K562 (cell line): ENCODE measurements at regions not wholly inside any gene's neighbourhood (a gene's known extent, or its start where the extent isn't known, plus 50 kb on each side); places are given as distances from the start of the nearest gene placed in this dataset.

ENCODE experiments used
- ATAC-seq: fragments of 200-7000 bp; cut with Tn5 transposase; 3 replicates; pipeline ENCODE4 v1.9.1; 2020; ENCODE audit warnings: moderate library complexity
- BruUV-seq: library from RNA; stranded (reverse); fragments of 400-500 nt; replicated peaks from 2 replicates; lab custom pipeline; 2021; lab: Mats Ljungman, UMichigan
- CTCF ChIA-PET: fragments of 300-600 bp; formaldehyde crosslinking; extraction: SDS; loops from one replicate; lab custom pipeline; 2021; ENCODE audit warnings: low intra/inter-chr PET ratio; lab: Yijun Ruan, JAX
- POLR2A ChIA-PET: fragments of 300-600, 350-650 bp; sonication (Branson Sonifier 250); formaldehyde crosslinking; extraction: SDS; loops from one replicate; lab custom pipeline; 2021; ENCODE audit warnings: antibody characterized with exemption, inconsistent platforms; lab: Yijun Ruan, JAX
- DNase-seq, 4 experiments: peaks; one replicate each; pipeline versions ENCODE4 v3.0.0 to v3.0.0-alpha.2; 2011 to 2018; ENCODE audit warnings: low spot score in 3 of 4, mixed read lengths in 3 of 4; ENCODE audit errors: extremely low read depth in 1 of 4
- FAIRE-seq: peaks from 2 replicates; lab custom pipeline; 2011; peaks lifted over from hg19 to GRCh38; lab: Jason Lieb, UNC
- H2AFZ ChIP-seq: 2 replicates; pipeline ENCODE4 v1.6.0; 2011; ENCODE audit warnings: low read depth, low read length, control low read depth, inconsistent platforms
- H3K27ac ChIP-seq: fragments of 200-600 bp; 3 replicates; pipeline ENCODE4 v1.8.0; 2011; ENCODE audit warnings: low read depth, mild to moderate bottlenecking, control low read depth, inconsistent platforms, low read length, moderate library complexity, mixed read lengths; ENCODE audit errors: extremely low read depth
- H3K27me3 ChIP-seq, 2 experiments: fragments of 300-600 bp in 1 of 2; 2 replicates in 1 of 2; 3 replicates in 1 of 2; pipeline versions ENCODE4 v1.6.0 to v1.8.0; 2011; ENCODE audit warnings: inconsistent platforms in 2 of 2, low read length in 2 of 2, mild to moderate bottlenecking in 1 of 2, mixed read lengths in 1 of 2, moderate library complexity in 1 of 2; ENCODE audit not compliant: control insufficient read depth in 2 of 2, insufficient read depth in 2 of 2
- H3K36me3 ChIP-seq: fragments of 300-600 bp; 3 replicates; pipeline ENCODE4 v1.8.0; 2011; ENCODE audit warnings: mild to moderate bottlenecking, low read length, inconsistent platforms; ENCODE audit not compliant: control insufficient read depth, insufficient read depth
- H3K4me1 ChIP-seq, 2 experiments: fragments of 200-600 bp in 1 of 2; replicated peaks in 1 of 2; 2 replicates in 1 of 2; 3 replicates in 1 of 2; pipeline versions ENCODE4 v1.5.1 to v1.8.0; 2011; ENCODE audit warnings: inconsistent platforms in 2 of 2, low read length in 2 of 2, mild to moderate bottlenecking in 1 of 2, mixed read lengths in 1 of 2, moderate library complexity in 1 of 2; ENCODE audit not compliant: control insufficient read depth in 2 of 2, insufficient read depth in 2 of 2
- H3K4me2 ChIP-seq: 2 replicates; pipeline ENCODE4 v1.6.1; 2011; ENCODE audit warnings: low read length, control low read depth, inconsistent platforms, mixed read lengths; ENCODE audit not compliant: insufficient read depth
- H3K4me3 ChIP-seq: fragments of 200-600 bp; sonication (generic), shearing (Covaris generic); 2 replicates; pipeline ENCODE4 v1.5.1; 2016; ENCODE audit warnings: control low read depth, inconsistent platforms
- H3K79me2 ChIP-seq: fragments of 200-600 bp; 3 replicates; pipeline ENCODE4 v1.8.0; 2011; ENCODE audit warnings: low read length, inconsistent platforms; ENCODE audit not compliant: control insufficient read depth, insufficient read depth
- H3K9ac ChIP-seq, 2 experiments: 2 replicates each; pipeline versions ENCODE4 v1.6.0 to v1.6.1; 2011; ENCODE audit warnings: low read depth in 2 of 2, low read length in 2 of 2, control low read depth in 1 of 2, inconsistent platforms in 1 of 2, mild to moderate bottlenecking in 1 of 2, mixed read lengths in 1 of 2; ENCODE audit not compliant: insufficient read depth in 1 of 2
- H3K9me1 ChIP-seq: one replicate; pipeline ENCODE4 v1.6.0; 2011; ENCODE audit warnings: inconsistent platforms, mild to moderate bottlenecking, low read length, moderate library complexity; ENCODE audit not compliant: control insufficient read depth, insufficient read depth
- H3K9me3 ChIP-seq: replicated peaks from 2 replicates; pipeline ENCODE4 v1.5.1; 2011; ENCODE audit warnings: low read depth, low read length, inconsistent platforms; ENCODE audit not compliant: control insufficient read depth, insufficient read depth
- H4K20me1 ChIP-seq: replicated peaks from 2 replicates; pipeline ENCODE4 v1.6.1; 2011; ENCODE audit warnings: low read length, inconsistent platforms, mixed read lengths; ENCODE audit not compliant: control insufficient read depth, insufficient read depth
- BRD9 ChIP-seq: fragments of 450-650 bp; IDR thresholded peaks from 2 replicates; pipeline ENCODE4 v1.6.1; 2018; ENCODE audit warnings: low read depth; ENCODE audit not compliant: partially characterized antibody
- CBX1 ChIP-seq: sonication (generic); IDR thresholded peaks from 2 replicates; pipeline ENCODE4 v1.6.1; 2016; ENCODE audit warnings: antibody characterized with exemption, low read depth, mild to moderate bottlenecking
- CEBPZ ChIP-seq: fragments of 150-350 bp; IDR thresholded peaks from 2 replicates; pipeline ENCODE4 v1.6.1; 2014; ENCODE audit warnings: low read depth, mild to moderate bottlenecking, low read length, borderline replicate concordance
- DDX20 ChIP-seq: fragments of 450-650 bp; IDR thresholded peaks from 2 replicates; pipeline ENCODE4 v1.6.1; 2016; ENCODE audit warnings: missing genetic modification characterization, low read depth, mild to moderate bottlenecking, missing compliant biosample characterization, moderate library complexity
- ESRRB ChIP-seq: fragments of 250-450 bp; sonication (Bioruptor Pico); IDR thresholded peaks from 2 replicates; pipeline ENCODE4 v1.5.0; 2020; ENCODE audit warnings: mild to moderate bottlenecking, moderate library complexity, borderline replicate concordance
- FIP1L1 ChIP-seq: fragments of 200-400 bp; formaldehyde crosslinking; IDR thresholded peaks from 2 replicates; pipeline ENCODE4 v1.6.1; 2018; ENCODE audit warnings: mild to moderate bottlenecking, low read depth, low read length; ENCODE audit not compliant: poor library complexity, severe bottlenecking
- HDAC6 ChIP-seq: IDR thresholded peaks from 2 replicates; pipeline ENCODE4 v1.6.1; 2012; ENCODE audit warnings: low read depth, mild to moderate bottlenecking, control low read depth, inconsistent platforms, low read length, moderate library complexity
- ILF3 ChIP-seq: fragments of 450-650 bp; IDR thresholded peaks from 2 replicates; pipeline ENCODE4 v1.6.1; 2018; ENCODE audit warnings: antibody characterized with exemption, mild to moderate bottlenecking, moderate library complexity, borderline replicate concordance
- MTF1 ChIP-seq: fragments of 250-450 bp; sonication (Bioruptor Pico); IDR thresholded peaks from 2 replicates; pipeline ENCODE4 v1.9.0; 2021; ENCODE audit warnings: moderate library complexity, mild to moderate bottlenecking, inconsistent platforms, borderline replicate concordance
- MYBL2 ChIP-seq, 2 experiments: fragments of 450-650 bp in 1 of 2; sonication (generic) in 1 of 2; formaldehyde crosslinking in 1 of 2; IDR thresholded peaks; 2 replicates each; pipeline versions ENCODE4 v1.6.1 to v1.8.1; 2017 to 2022; ENCODE audit warnings: borderline replicate concordance in 1 of 2, inconsistent platforms in 1 of 2, low read depth in 1 of 2, mild to moderate bottlenecking in 1 of 2, missing genetic modification reagents in 1 of 2, moderate library complexity in 1 of 2
- NFIX ChIP-seq: fragments of 250-450 bp; sonication (Bioruptor Pico); IDR thresholded peaks from 2 replicates; pipeline ENCODE4 v1.4.0; 2020; ENCODE audit warnings: low read depth, mild to moderate bottlenecking, moderate library complexity
- RFX1 ChIP-seq: fragments of 450-650 bp; IDR thresholded peaks from 2 replicates; pipeline ENCODE4 v1.6.1; 2016; ENCODE audit warnings: mild to moderate bottlenecking, moderate library complexity
- TARDBP ChIP-seq: fragments of 450-650 bp; IDR thresholded peaks from 2 replicates; pipeline ENCODE4 v1.6.1; 2016
- XRCC3 ChIP-seq: fragments of 450-650 bp; IDR thresholded peaks from 2 replicates; pipeline ENCODE4 v1.6.1; 2017; ENCODE audit warnings: mild to moderate bottlenecking, moderate library complexity
- ZNF347 ChIP-seq: fragments of 450-650 bp; formaldehyde crosslinking; IDR thresholded peaks from 2 replicates; pipeline ENCODE4 v1.4.0; 2020; ENCODE audit warnings: low read depth, mild to moderate bottlenecking, moderate library complexity
- ZNF639 ChIP-seq, 2 experiments: fragments of 200-800 bp in 1 of 2; sonication (Bioruptor generic) in 1 of 2; sonication (generic) in 1 of 2; formaldehyde crosslinking in 1 of 2; IDR thresholded peaks in 1 of 2; conservative IDR thresholded peaks in 1 of 2; 2 replicates each; pipeline versions ENCODE4 v1.5.0 to v1.6.1; 2016 to 2020; ENCODE audit warnings: missing compliant biosample characterization in 1 of 2, missing genetic modification characterization in 1 of 2, missing genetic modification reagents in 1 of 2
- WGBS: fragments of 100-300 bp; shearing (Covaris generic); methylation state at CpG from one replicate; pipeline ENCODE4 v1.1.6; 2016; ENCODE audit warnings: low coverage, mixed read lengths; ENCODE audit not compliant: insufficient coverage; ENCODE audit errors: missing lambda C conversion rate; 5-methylcytosine and 5-hydroxymethylcytosine counted together
- in situ Hi-C: fragments of 300-500 bp; cut with MboI; formaldehyde crosslinking; loops from 4 replicates; pipeline ENCODE4 v1.15.0; 2018; ENCODE audit warnings: inconsistent platforms, mixed read lengths
- intact Hi-C: fragments of 100-400 bp; cut with micrococcal nuclease; formaldehyde crosslinking; loops from 2 replicates; pipeline ENCODE4 v1.14.2; 2022

- no peaks in the 10 kb centered on the region for H3K4me1 ChIP-seq
- FAIRE-seq = no peak
- H4K20me1 ChIP-seq = no peaks in the 10 kb centered on the region
- CTCF ChIA-PET = no interaction called here
- no peak for DNase-seq
- H3K36me3 ChIP-seq = no peaks in the 10 kb centered on the region
- POLR2A ChIA-PET = interaction anchor here (0.6 kb wide), 1 partner anchor 213 kb away, joined by 3 read pairs; no protein-coding TSS in a partner anchor
- no peaks in the 10 kb centered on the region for H3K9me3 ChIP-seq
- BruUV-seq = no TSS peak
- WGBS = 6% methylated on average over 2 of the region's 2 CpGs
- in situ Hi-C loops = no loop called here
- no peak overlapping the region for H2AFZ ChIP-seq
- no peak overlapping the region for H3K27ac ChIP-seq
- H3K4me2 ChIP-seq = no peak overlapping the region
- TF ChIP-seq NFIX (no peak), ILF3 (no peak), BRD9 (no peak), MTF1 (no peak), ESRRB (CRISPR knock-in tag) (no peak), ZNF347 (no peak), ZNF639 (CRISPR knock-in tag; conservative IDR thresholded peaks at IDR 0.05 in 1 of 2, IDR thresholded peaks at IDR 0.05 in 1 of 2) (no peak), HDAC6 (no peak), FIP1L1 (no peak), CBX1 (no peak), TARDBP (no peak), CEBPZ (no peak), DDX20 (no peak), RFX1 (no peak), MYBL2 (IDR thresholded peaks at IDR 0.05; ENCODE audit: low read depth) (no peak), MYBL2 (CRISPR knock-in tag; IDR thresholded peaks at IDR 0.05; ENCODE audit: borderline replicate concordance) (no peak), XRCC3 (no peak)
- no peaks in the 10 kb centered on the region for H3K27me3 ChIP-seq
- intact Hi-C loops = no loop called here
- no peaks in the 10 kb centered on the region for H3K9me1 ChIP-seq
- H3K79me2 ChIP-seq = no peaks in the 10 kb centered on the region
- ATAC-seq = no peak
- H3K9ac ChIP-seq = no peak overlapping the region
- no peak overlapping the region for H3K4me3 ChIP-seq
Measured at GRCh38 chr2:199684832-199685231, 166.2 kb downstream of the FTCDNL1 start.
